IMR-90 (cell line): ENCODE measurements at regions not wholly inside any gene's neighbourhood (a gene's known extent, or its start where the extent isn't known, plus 50 kb on each side); places are given as distances from the start of the nearest gene placed in this dataset.

ENCODE experiments used
- BHLHE40 ChIP-seq: fragments of 150-350 bp; IDR thresholded peaks from 2 replicates; pipeline ENCODE4 v1.6.1; 2016; ENCODE audit warnings: mild to moderate bottlenecking, low read depth, low read length
- CEBPB ChIP-seq: IDR thresholded peaks from 2 replicates; pipeline ENCODE4 v1.6.1; 2012; ENCODE audit warnings: low read depth, low read length, improper control_type of control experiment
- CTCF ChIP-seq: conservative IDR thresholded peaks from 2 replicates; pipeline ENCODE4 v1.5.1; 2012; ENCODE audit warnings: mild to moderate bottlenecking, low read depth, low read length, improper control_type of control experiment
- MXI1 ChIP-seq: IDR thresholded peaks from 2 replicates; pipeline ENCODE4 v1.6.1; 2012; ENCODE audit warnings: low read depth, mild to moderate bottlenecking, low read length, moderate library complexity, borderline replicate concordance
- POLR2A ChIP-seq: IDR thresholded peaks from 2 replicates; pipeline ENCODE4 v1.6.1; 2012; ENCODE audit warnings: mild to moderate bottlenecking, low read depth, low read length
- RCOR1 ChIP-seq: IDR thresholded peaks from 2 replicates; pipeline ENCODE4 v1.6.1; 2012; ENCODE audit warnings: mild to moderate bottlenecking, low read length, improper control_type of control experiment; ENCODE audit not compliant: insufficient replicate concordance

GRCh38 chr6:4384656-4385055 is 249.3 kb upstream of the ECI2 start:
- TF ChIP-seq CTCF = no peak
- no peak for TF ChIP-seq MXI1
- no peak for TF ChIP-seq CEBPB
- TF ChIP-seq BHLHE40 = no peak
- no peak for TF ChIP-seq POLR2A
- TF ChIP-seq RCOR1 = no peak
